NCI-H2227 treated with DMSO at 0.1 percent for 48 hours (cell line): ENCODE measurements at regions not wholly inside any gene's neighbourhood (a gene's known extent, or its start where the extent isn't known, plus 50 kb on each side); places are given as distances from the start of the nearest gene placed in this dataset.
"Not testable (repeated sequence)": the region's sequence is repeated elsewhere in the genome, so short reads cannot be mapped to it uniquely, and the experiment has no call there.

Experiments used
- DNase-seq: peaks from one replicate; lab custom pipeline; 2025; lab: John Stamatoyannopoulos, UW

DNA sequence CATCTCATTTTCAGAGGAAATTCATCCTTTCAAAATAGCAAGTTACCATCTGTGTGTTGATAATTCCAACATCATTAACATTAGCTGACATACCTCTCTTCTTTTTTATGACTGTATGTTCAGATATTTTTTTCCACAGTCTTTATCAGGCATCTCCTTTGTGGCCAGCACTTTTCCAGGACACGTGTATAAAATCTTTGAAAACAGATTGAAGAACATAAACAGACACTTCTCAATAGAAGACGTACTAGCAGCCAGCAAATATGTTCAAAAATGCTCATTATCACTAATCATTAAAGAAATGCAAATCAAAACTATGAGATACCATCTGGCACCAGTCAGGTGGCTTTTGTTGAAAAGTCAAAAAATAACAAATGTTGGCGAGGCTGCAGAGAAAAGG lies 734.3 kb downstream of the SEMA5A start:
- DNase-seq = no peak

DNA sequence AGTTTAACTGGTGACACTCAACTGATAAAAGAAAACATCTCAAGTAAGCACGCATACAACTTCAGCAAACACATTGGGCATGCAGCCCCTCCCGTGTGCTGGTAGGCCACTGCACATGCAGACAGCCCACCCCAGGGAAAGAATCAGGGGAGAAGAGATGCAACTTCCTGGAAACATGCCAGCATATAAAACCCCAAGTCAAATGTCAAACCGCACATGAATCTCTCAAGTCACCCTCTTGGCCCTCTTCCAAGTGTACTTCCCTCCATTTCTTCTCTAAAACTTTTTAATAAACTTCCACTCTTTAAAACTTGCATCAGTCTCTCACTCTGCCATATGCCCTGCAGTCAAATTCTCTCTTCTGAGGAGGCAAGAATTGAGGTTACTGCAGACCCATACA lies 732.7 kb downstream of the SEMA5A start:
- no peak for DNase-seq

- no peak for DNase-seq
Observed at GRCh38 chr5:8814105-8814504, 731.8 kb downstream of the SEMA5A start.

GRCh38 chr5:8824371-8824770 lies 721.5 kb downstream of the SEMA5A start:
- DNase-seq = no peak

- no peak for DNase-seq
Observed at GRCh38 chr5:8825139-8825757, 720.6 kb downstream of the SEMA5A start.

GRCh38 chr5:8826508-8826907 lies 719.4 kb downstream of the SEMA5A start:
- no peak for DNase-seq

- DNase-seq = no peak
Observed at GRCh38 chr5:8827696-8828095, 718.2 kb downstream of the SEMA5A start.

- DNase-seq = no peak
Observed at GRCh38 chr5:8828596-8829322, 717.1 kb downstream of the SEMA5A start.

DNA sequence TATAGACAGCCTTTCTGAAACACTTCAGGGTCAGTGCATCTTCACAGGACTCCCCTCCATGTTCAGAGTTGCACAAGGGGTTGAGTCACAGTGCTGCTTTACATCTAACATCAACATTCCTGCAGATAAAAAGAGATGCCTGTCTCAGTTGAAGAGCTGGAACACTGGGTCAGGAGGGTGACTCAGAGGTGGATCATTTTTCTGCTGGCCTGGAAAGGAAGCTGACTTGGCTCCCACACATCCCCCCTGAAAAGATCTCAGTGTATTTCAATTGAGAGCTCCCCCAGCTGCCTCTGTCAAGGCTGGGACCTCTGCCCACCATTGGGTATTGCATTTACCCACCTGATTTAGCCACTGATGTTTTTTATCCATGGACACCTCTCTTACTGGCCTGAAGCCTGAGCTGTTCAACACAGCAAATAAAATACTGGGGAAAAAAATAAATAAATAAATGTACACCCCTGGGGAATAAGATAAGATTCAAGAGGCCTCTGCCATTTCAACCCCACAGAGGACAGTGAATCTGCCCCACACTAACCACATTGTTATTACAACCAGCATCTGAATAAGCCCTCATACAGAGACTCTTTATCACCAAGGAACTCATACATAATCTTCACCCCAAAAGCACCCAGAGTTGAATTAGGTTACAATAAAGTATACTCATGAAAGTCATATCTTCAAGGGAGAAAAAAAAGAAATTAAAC lies 716.4 kb downstream of the SEMA5A start:
- no peak for DNase-seq

DNA sequence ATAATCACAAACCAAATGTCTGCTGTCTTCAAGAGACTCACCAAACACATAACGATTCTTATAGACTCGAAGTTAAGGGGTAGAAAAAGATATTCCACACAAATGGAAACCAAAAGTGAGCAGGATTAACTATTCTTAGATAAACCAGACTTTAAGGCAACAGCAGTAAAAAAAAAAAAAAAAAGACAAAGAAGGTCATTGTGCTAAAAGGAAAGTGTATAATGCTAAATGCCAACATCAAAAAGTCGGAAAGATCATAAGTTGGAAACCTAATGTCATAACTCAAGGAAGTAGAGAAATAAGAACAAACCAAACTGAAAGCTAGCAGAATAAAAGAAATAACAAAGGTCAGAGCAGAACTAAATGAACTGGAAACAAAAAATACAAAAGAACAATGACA lies 714.6 kb downstream of the SEMA5A start:
- no peak for DNase-seq

GRCh38 chr5:8831854-8832253 lies 714.0 kb downstream of the SEMA5A start:
- DNase-seq = no peak

DNA sequence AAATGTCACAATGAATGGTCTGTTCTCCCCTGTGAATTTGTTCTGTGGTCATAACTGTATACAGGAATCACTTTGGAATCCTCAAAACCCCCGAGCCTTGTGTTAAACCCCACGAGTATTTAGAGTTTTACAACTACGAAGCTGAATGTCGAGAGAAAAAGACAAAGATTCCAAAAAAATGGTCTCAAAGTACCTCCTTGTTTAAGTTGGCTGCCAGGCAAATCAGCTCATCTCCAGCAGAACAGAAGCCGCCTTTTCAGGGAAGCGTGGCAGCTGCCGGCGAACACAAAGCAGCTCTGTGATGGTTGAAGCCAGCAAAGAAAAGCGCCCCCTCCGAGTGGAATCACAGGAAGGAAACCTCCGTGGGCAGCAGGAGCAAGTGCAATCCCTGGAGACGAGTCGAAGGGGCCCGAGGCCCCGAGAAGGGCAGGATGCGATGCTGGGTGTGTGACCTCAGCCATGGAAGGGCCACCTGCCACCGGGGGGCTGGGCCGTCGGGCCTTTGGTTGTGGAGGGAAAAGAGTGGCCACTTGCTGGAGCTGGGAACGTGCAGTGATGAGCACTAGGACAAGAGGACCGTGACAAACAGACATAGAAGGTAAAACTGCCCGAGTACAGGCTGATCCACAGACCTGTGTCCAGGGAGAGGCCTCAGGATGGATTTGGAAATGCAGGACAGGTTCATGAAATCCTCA lies 706.4 kb downstream of the SEMA5A start:
- DNase-seq = no peak

DNA sequence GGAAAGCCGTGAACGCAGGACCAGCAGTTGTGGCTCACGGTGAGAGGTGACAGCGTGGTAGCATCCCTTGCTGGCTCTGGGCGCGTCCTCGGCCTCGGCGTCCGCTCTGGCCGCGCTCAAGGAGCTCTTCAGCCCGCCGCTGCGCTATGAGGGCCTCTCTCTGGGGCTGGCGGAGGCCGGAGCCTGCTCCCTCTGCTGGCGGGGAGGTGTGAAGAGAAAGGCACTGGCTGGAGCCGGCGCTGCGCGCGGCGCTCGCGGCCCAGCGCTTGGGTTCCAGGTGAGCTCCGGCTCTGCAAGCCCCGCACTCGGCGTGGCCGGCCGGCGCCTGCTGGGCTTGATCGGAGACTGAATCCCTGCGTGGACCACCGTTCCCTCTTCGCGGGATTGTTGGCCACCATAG lies 705.6 kb downstream of the SEMA5A start:
- no peak for DNase-seq

GRCh38 chr5:8840746-8841145 lies 705.1 kb downstream of the SEMA5A start:
- not testable (repeated sequence) for DNase-seq

DNA sequence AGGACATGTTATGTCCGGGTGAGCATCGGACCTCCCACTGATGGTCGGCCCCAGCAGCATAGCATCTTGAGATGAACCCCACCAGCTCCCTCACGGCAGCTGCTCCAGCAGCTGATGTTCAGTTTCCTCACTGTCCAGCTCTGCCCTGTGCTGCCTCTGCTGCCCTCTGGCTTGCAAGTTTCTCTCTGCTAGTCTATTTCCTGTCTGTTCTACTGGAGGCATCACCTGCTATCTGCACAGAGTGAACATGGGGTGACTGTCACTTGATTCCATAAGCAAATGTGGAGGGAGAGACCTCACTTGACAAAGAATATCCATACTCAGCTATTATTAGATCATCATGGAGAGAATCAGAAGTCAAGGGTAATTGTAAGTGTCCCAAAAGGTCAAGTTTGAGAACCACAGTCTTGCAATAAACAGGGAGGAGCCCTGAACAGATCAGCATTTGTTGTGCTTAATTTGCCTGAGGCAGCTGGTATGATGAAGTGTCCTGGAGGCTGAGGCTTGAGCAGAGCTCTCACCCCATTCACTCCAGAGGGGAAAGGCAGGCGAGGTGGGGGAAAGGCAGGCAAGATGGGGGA lies 702.8 kb downstream of the SEMA5A start:
- DNase-seq = no peak

GRCh38 chr5:8843771-8844170 lies 702.1 kb downstream of the SEMA5A start:
- DNase-seq = no peak

- DNase-seq = no peak
Observed at GRCh38 chr5:8844206-8844605, 701.7 kb downstream of the SEMA5A start.

DNA sequence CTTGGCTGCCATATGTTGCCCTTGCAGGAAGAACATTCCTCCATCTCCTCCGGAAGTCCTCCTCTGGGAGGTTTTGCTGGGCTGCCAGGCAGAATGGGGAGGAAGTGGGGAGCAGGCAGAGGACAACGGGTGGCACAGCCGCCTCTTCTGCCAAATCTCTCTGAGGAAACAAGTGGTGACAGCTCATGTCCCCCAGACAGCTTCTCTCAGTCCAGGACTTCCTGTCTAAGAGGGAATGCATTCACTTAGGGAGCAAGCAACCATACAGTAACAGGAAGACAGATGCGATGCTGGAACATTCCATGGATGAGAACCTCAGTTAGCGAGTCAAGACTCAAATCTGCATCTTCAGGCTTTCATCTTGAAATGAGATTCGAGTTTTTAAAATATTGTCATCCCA lies 701.0 kb downstream of the SEMA5A start:
- no peak for DNase-seq

DNA sequence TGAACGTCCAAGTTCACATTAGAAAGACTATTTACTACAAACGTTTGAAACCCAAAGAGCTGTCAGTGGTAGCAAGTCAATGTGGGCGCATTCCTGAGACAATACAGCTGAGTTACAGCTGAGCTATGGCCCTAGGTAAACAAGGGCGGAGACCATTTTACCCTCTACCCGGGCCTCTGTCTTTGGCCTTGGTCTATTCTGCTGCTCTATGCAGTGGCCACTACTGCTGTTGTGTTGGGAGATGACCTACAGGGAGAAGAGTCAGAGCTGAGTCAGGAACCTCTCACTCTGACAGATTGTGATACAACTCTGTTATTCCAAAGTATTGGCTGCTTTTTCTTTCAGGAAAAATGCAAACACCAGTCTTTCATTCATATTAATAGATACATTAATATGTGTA lies 700.6 kb downstream of the SEMA5A start:
- DNase-seq = no peak

DNA sequence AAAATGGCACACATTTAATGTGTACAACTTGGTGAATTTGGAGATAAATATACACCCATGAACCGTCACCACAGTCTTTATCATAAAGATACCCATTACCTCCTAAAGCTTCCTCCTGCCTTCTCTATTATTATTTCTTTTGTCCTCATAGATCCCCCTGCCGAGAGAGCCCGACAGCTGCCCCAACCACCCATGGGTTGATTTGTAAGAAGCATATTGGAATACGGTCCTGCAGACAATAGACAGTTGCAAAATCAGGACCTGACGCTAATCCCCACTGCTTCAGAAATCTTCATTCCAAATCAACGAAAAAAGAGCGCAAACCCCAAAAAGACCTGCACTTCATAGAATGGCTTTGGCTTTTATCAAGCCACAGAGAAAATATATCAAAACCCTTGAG lies 697.5 kb downstream of the SEMA5A start:
- DNase-seq = peak; percentile 19

DNA sequence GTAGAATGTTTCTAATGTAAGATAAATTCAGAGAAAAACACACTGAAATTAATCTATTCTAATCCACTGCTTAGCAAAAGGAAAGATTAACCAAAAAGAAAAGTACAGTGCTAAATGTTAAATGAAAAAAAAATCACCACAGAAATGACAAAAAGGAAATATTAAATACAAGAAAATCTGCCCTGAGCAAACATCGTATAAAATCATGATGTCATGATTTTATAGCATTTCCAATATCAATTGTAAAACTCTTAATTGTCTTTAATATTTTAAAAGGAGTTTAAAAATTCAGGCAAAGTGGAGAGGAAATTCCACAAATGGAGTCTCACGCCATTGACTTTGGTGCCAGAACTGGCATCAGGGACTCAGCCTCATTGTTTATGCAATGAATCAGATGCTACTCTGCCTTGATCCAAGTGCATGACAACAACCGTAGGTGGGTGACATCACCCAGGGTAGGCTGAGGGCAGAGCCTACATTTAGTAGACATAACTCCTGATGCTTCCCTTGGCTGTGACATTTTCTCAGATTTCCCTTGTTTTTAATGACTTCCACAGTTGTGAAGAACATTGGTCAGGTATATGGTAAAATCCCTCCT lies 696.8 kb downstream of the SEMA5A start:
- DNase-seq = no peak

DNA sequence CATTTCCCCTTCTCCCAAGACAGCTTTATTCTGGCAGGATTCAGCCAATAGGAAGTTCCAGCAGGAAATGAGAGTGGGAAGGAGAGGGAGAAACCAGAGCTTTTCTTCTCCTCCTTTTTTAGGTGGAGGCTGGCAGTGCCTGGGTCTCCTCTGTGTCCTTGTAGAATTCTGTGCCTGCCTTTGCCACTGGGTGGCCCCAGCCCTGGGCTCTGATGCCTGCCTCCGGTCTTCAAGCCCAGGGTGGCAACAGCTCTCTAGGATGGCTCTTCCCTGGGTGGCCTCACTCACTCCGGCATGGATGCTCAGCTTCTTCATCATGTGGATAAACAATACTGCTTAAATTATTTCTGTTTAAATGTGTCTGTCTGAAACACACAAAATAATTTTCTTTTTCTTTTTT lies 694.8 kb downstream of the SEMA5A start:
- DNase-seq = no peak
